ENCODE measurements at regions not wholly inside any gene's neighbourhood (a gene's known extent, or its start where the extent isn't known, plus 50 kb on each side); places are given as distances from the start of the nearest gene placed in this dataset.
"Not testable (repeated sequence)": the region's sequence is repeated elsewhere in the genome, so short reads cannot be mapped to it uniquely, and the experiment has no call there.

GRCh38 chr5:110304176-110304575, 422.3 kb downstream of the TMEM232 start:
- ATAC-seq (ENCODE audit: insufficient read depth, low read depth) (no peak), DNase-seq (no peak)
- H3K9ac ChIP-seq (ENCODE audit: low read depth, low read length), result no peak overlapping the region
- TF ChIP-seq EZH2 (IDR thresholded peaks at IDR 0.05; ENCODE audit: borderline replicate concordance, low read depth, low read length, severe bottlenecking) (no peak), CTCF (IDR thresholded peaks at IDR 0.05; ENCODE audit: borderline replicate concordance, extremely low read depth, low read length, poor library complexity, severe bottlenecking) (no peak)
- no peaks in the 10 kb centered on the region for H3K4me1 ChIP-seq (ENCODE audit: insufficient read depth, low read length)
- no peak overlapping the region for H2AFZ ChIP-seq (ENCODE audit: low read depth, low read length)
- no peak overlapping the region for H3K4me2 ChIP-seq (ENCODE audit: insufficient read depth, low read length)
- no peaks in the 10 kb centered on the region for H3K9me3 ChIP-seq (ENCODE audit: insufficient read depth, low read length, severe bottlenecking)
- H3K4me3 ChIP-seq (ENCODE audit: low read depth in 1 of 2, low read length in 2 of 2), result no peak overlapping the region
- no peaks in the 10 kb centered on the region for H3K79me2 ChIP-seq (ENCODE audit: insufficient read depth, low read length)
- no peak overlapping the region for H3K27ac ChIP-seq (ENCODE audit: low read length)
- H3K36me3 ChIP-seq (ENCODE audit: insufficient read depth, low read length), result no peaks in the 10 kb centered on the region
- no peaks in the 10 kb centered on the region for H3K27me3 ChIP-seq (ENCODE audit: insufficient read depth, low read length, poor library complexity)
- H4K20me1 ChIP-seq (ENCODE audit: insufficient read depth, low read length), result no peaks in the 10 kb centered on the region

GRCh38 chr5:110306650-110307049, 419.8 kb downstream of the TMEM232 start:
- no peaks in the 10 kb centered on the region for H3K79me2 ChIP-seq (ENCODE audit: insufficient read depth, low read length)
- no peak for TF ChIP-seq EZH2 (IDR thresholded peaks at IDR 0.05; ENCODE audit: borderline replicate concordance, low read depth, low read length, severe bottlenecking)
- no peak for TF ChIP-seq CTCF (IDR thresholded peaks at IDR 0.05; ENCODE audit: borderline replicate concordance, extremely low read depth, low read length, poor library complexity, severe bottlenecking)

GRCh38 chr5:110309222-110309621, 417.2 kb downstream of the TMEM232 start:
- Histone ChIP-seq H3K4me3 (ENCODE audit: low read depth in 1 of 2, low read length in 2 of 2) (no peak overlapping the region), H3K27ac (ENCODE audit: low read length) (no peak overlapping the region), H3K4me1 (ENCODE audit: insufficient read depth, low read length) (no peaks in the 10 kb centered on the region), H3K27me3 (ENCODE audit: insufficient read depth, low read length, poor library complexity) (no peaks in the 10 kb centered on the region), H3K36me3 (ENCODE audit: insufficient read depth, low read length) (no peaks in the 10 kb centered on the region), H3K4me2 (ENCODE audit: insufficient read depth, low read length) (no peak overlapping the region), H3K9me3 (ENCODE audit: insufficient read depth, low read length, severe bottlenecking) (peaks cover 3% of the 10 kb centered on the region), H4K20me1 (ENCODE audit: insufficient read depth, low read length) (no peaks in the 10 kb centered on the region), H2AFZ (ENCODE audit: low read depth, low read length) (no peak overlapping the region), H3K9ac (ENCODE audit: low read depth, low read length) (no peak overlapping the region), H3K79me2 (ENCODE audit: insufficient read depth, low read length) (no peaks in the 10 kb centered on the region)
- ATAC-seq (ENCODE audit: insufficient read depth, low read depth) (no peak), DNase-seq (no peak)
- TF ChIP-seq CTCF (IDR thresholded peaks at IDR 0.05; ENCODE audit: borderline replicate concordance, extremely low read depth, low read length, poor library complexity, severe bottlenecking), result no peak
- TF ChIP-seq EZH2 (IDR thresholded peaks at IDR 0.05; ENCODE audit: borderline replicate concordance, low read depth, low read length, severe bottlenecking), result no peak

More at GRCh38 chr5:110306650-110307049, 419.8 kb downstream of the TMEM232 start:
- Histone ChIP-seq H4K20me1 (ENCODE audit: insufficient read depth, low read length) (no peaks in the 10 kb centered on the region), H3K27me3 (ENCODE audit: insufficient read depth, low read length, poor library complexity) (no peaks in the 10 kb centered on the region), H3K4me2 (ENCODE audit: insufficient read depth, low read length) (no peak overlapping the region), H3K36me3 (ENCODE audit: insufficient read depth, low read length) (no peaks in the 10 kb centered on the region), H3K4me3 (ENCODE audit: low read depth in 1 of 2, low read length in 2 of 2) (no peak overlapping the region), H3K27ac (ENCODE audit: low read length) (no peak overlapping the region), H3K4me1 (ENCODE audit: insufficient read depth, low read length) (no peaks in the 10 kb centered on the region), H3K9ac (ENCODE audit: low read depth, low read length) (no peak overlapping the region), H2AFZ (ENCODE audit: low read depth, low read length) (no peak overlapping the region), H3K9me3 (ENCODE audit: insufficient read depth, low read length, severe bottlenecking) (peaks cover 3% of the 10 kb centered on the region)
- DNase-seq, result no peak
- no peak for ATAC-seq (ENCODE audit: insufficient read depth, low read depth)

- not testable (repeated sequence) for H3K36me3 ChIP-seq (ENCODE audit: insufficient read depth, low read length); H3K9ac ChIP-seq (ENCODE audit: low read depth, low read length); H3K9me3 ChIP-seq (ENCODE audit: insufficient read depth, low read length, severe bottlenecking); H3K4me3 ChIP-seq (ENCODE audit: low read depth in 1 of 2, low read length in 2 of 2); DNase-seq; H3K4me1 ChIP-seq (ENCODE audit: insufficient read depth, low read length); H3K27ac ChIP-seq (ENCODE audit: low read length); H4K20me1 ChIP-seq (ENCODE audit: insufficient read depth, low read length); H3K27me3 ChIP-seq (ENCODE audit: insufficient read depth, low read length, poor library complexity); H2AFZ ChIP-seq (ENCODE audit: low read depth, low read length); H3K4me2 ChIP-seq (ENCODE audit: insufficient read depth, low read length); ATAC-seq (ENCODE audit: insufficient read depth, low read depth); H3K79me2 ChIP-seq (ENCODE audit: insufficient read depth, low read length)
Measured at GRCh38 chr5:110316566-110316965, 409.9 kb downstream of the TMEM232 start.

Data from DND-41 (cell line).